ENCODE measurements at regions not wholly inside any gene's neighbourhood (a gene's known extent, or its start where the extent isn't known, plus 50 kb on each side); places are given as distances from the start of the nearest gene placed in this dataset.

DNA sequence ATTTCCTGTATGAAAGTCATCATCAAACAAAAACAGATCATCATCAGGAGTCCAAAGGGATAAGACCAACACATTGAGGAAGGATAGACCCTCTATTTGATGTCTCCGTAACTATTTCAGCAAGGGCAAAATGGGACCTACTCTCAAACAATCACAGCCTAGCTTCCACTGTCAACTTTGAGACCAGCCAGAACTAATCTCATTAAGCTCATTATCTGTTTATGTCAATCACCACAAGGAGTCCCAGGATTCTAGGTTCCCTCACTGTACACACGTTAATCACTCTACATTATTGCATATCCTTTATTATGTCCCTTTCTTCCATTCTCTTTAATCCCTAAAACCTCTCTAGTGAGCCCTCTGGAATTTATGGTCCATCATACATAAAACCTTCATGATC is 370.3 kb upstream of the LINC00305 start:
- TF ChIP-seq EZH2 (IDR thresholded peaks at IDR 0.05; ENCODE audit: low read length, missing control alignments), result no peak
- TF ChIP-seq, protein P1, sequence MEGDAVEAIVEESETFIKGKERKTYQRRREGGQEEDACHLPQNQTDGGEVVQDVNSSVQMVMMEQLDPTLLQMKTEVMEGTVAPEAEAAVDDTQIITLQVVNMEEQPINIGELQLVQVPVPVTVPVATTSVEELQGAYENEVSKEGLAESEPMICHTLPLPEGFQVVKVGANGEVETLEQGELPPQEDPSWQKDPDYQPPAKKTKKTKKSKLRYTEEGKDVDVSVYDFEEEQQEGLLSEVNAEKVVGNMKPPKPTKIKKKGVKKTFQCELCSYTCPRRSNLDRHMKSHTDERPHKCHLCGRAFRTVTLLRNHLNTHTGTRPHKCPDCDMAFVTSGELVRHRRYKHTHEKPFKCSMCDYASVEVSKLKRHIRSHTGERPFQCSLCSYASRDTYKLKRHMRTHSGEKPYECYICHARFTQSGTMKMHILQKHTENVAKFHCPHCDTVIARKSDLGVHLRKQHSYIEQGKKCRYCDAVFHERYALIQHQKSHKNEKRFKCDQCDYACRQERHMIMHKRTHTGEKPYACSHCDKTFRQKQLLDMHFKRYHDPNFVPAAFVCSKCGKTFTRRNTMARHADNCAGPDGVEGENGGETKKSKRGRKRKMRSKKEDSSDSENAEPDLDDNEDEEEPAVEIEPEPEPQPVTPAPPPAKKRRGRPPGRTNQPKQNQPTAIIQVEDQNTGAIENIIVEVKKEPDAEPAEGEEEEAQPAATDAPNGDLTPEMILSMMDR (conservative IDR thresholded peaks at IDR 0.05 in 1 of 2, IDR thresholded peaks at IDR 0.05 in 1 of 2; ENCODE audit: low read depth in 1 of 2, low read length in 2 of 2), result no peak

All from fibroblast of lung (primary cell).